Esophagus squamous epithelium (tissue), 4 donors: ENCODE measurements at regions not wholly inside any gene's neighbourhood (a gene's known extent, or its start where the extent isn't known, plus 50 kb on each side); places are given as distances from the start of the nearest gene placed in this dataset.

Experiments used
- CTCF ChIP-seq, 6 experiments: fragments of 450-650 bp in 4 of 6; fragments of 200-600 bp in 2 of 6; sonication (generic) in 2 of 6; IDR thresholded peaks; one replicate each; pipeline ENCODE4 v1.5.1; 2016 to 2019; ENCODE audit warnings: antibody characterized with exemption in 6 of 6, mild to moderate bottlenecking in 4 of 6, moderate library complexity in 4 of 6
- POLR2A ChIP-seq, 4 donors: fragments of 450-650 bp; IDR thresholded peaks; one replicate each; pipeline ENCODE4 v1.6.1; 2017; ENCODE audit warnings: antibody characterized with exemption in 4 of 4, mild to moderate bottlenecking in 4 of 4, moderate library complexity in 3 of 4

GRCh38 chr1:191536791-191537429 is 621.4 kb upstream of the RGS18 start:
- TF ChIP-seq CTCF (IDR thresholded peaks at IDR 0.05) (no peak), POLR2A (IDR thresholded peaks at IDR 0.05) (no peak)
